ENCODE measurements at regions not wholly inside any gene's neighbourhood (a gene's known extent, or its start where the extent isn't known, plus 50 kb on each side); places are given as distances from the start of the nearest gene placed in this dataset.

GRCh38 chr4:167443841-167444240, 209.5 kb upstream of the SPOCK3 start:
- DNase-seq (ENCODE audit: low read depth): no peak
- no peak for TF ChIP-seq CTCF (IDR thresholded peaks at IDR 0.05; ENCODE audit: control insufficient read depth, insufficient read depth, low read depth, low read length, missing control alignments)
- H3K4me3 ChIP-seq (ENCODE audit: control insufficient read depth, low read depth, low read length): no peak overlapping the region

GRCh38 chr4:167452922-167453430, 218.7 kb upstream of the SPOCK3 start:
- H3K4me3 ChIP-seq (ENCODE audit: control insufficient read depth, low read depth, low read length): no peak overlapping the region
- TF ChIP-seq CTCF (IDR thresholded peaks at IDR 0.05; ENCODE audit: control insufficient read depth, insufficient read depth, low read depth, low read length, missing control alignments): no peak
- no peak for DNase-seq (ENCODE audit: low read depth)

GRCh38 chr4:167456619-167457018, 222.3 kb upstream of the SPOCK3 start:
- no peak for TF ChIP-seq CTCF (IDR thresholded peaks at IDR 0.05; ENCODE audit: control insufficient read depth, insufficient read depth, low read depth, low read length, missing control alignments)
- no peak for DNase-seq (ENCODE audit: low read depth)
- H3K4me3 ChIP-seq (ENCODE audit: control insufficient read depth, low read depth, low read length): no peak overlapping the region

GRCh38 chr4:167469436-167469835, 235.1 kb upstream of the SPOCK3 start:
- H3K4me3 ChIP-seq (ENCODE audit: control insufficient read depth, low read depth, low read length): no peak overlapping the region
- DNase-seq (ENCODE audit: low read depth): no peak
- TF ChIP-seq CTCF (IDR thresholded peaks at IDR 0.05; ENCODE audit: control insufficient read depth, insufficient read depth, low read depth, low read length, missing control alignments): no peak

- no peak for DNase-seq (ENCODE audit: low read depth)
- no peak overlapping the region for H3K4me3 ChIP-seq (ENCODE audit: control insufficient read depth, low read depth, low read length)
- TF ChIP-seq CTCF (IDR thresholded peaks at IDR 0.05; ENCODE audit: control insufficient read depth, insufficient read depth, low read depth, low read length, missing control alignments): no peak
Measured at GRCh38 chr4:167475951-167476350, 241.7 kb upstream of the SPOCK3 start.

- no peak for TF ChIP-seq CTCF (IDR thresholded peaks at IDR 0.05; ENCODE audit: control insufficient read depth, insufficient read depth, low read depth, low read length, missing control alignments)
- no peak for DNase-seq (ENCODE audit: low read depth)
Measured at GRCh38 chr4:167492007-167492406, 257.7 kb upstream of the SPOCK3 start.

GRCh38 chr4:167509551-167509950, 275.3 kb upstream of the SPOCK3 start:
- DNase-seq (ENCODE audit: low read depth): no peak
- no peak for TF ChIP-seq CTCF (IDR thresholded peaks at IDR 0.05; ENCODE audit: control insufficient read depth, insufficient read depth, low read depth, low read length, missing control alignments)

More at GRCh38 chr4:167492007-167492406, 257.7 kb upstream of the SPOCK3 start:
- no peak overlapping the region for H3K4me3 ChIP-seq (ENCODE audit: control insufficient read depth, low read depth, low read length)

More at GRCh38 chr4:167509551-167509950, 275.3 kb upstream of the SPOCK3 start:
- H3K4me3 ChIP-seq (ENCODE audit: control insufficient read depth, low read depth, low read length): no peak overlapping the region
